Left ventricle myocardium superior (tissue), 1 donor: ENCODE measurements at regions not wholly inside any gene's neighbourhood (a gene's known extent, or its start where the extent isn't known, plus 50 kb on each side); places are given as distances from the start of the nearest gene placed in this dataset.

Experiments used
- ATAC-seq: fragments of 200-7000 bp; cut with Tn5 transposase; one replicate; pipeline ENCODE4 v1.9.1; 2020; ENCODE audit warnings: mild to moderate bottlenecking, moderate library complexity
- DNase-seq: peaks from one replicate; pipeline ENCODE4 v3.0.0-alpha.2; 2020
- intact Hi-C: fragments of 100-400 bp; cut with micrococcal nuclease; formaldehyde crosslinking; loops from one replicate; pipeline ENCODE4 v1.11.0; 2022
- donor health status: DM: no; HTN: yes; CAD: no; lungs with severe emphysema.

DNA sequence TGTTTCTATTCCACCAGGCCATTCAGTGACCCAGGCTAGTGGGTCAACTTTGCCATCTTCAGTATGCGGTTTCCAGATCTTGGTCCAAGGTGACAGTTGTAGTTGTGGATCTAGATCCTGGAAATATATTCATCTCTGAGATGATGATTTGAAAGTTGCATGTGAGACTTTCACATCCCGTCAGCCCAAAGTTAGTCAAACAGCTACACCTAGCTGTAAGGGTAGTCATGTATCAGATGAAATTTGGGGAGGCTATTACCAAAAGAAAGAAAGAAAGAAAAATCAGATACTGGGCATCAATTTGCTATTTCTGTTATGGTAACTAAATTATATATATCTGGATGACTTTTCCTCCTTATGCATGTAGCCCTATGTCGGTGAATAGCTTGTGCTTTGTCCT is 259.4 kb upstream of the ARX start:
- intact Hi-C loops = no loop called here
- ATAC-seq = no peak
- no peak for DNase-seq

DNA sequence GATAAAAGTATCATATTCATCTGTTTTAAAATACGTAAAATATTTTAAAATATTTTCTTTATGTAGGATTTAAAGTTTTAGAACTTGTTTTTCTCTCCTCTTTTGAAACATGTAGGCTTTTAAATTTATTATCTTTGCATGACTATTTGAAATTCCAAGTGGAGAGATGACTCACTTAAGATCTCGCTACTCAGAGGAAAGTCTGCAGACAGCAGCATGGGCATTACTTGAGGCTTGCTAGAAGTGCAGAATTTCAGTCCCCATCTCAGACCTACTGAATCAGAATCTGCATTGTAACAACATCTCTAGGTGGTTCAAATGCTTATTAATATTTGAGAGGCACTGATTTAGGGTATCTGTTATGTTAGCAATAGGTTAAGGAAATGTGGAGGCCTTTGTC is 225.7 kb upstream of the ARX start:
- no peak for ATAC-seq
- no peak for DNase-seq
- intact Hi-C loops = no loop called here

DNA sequence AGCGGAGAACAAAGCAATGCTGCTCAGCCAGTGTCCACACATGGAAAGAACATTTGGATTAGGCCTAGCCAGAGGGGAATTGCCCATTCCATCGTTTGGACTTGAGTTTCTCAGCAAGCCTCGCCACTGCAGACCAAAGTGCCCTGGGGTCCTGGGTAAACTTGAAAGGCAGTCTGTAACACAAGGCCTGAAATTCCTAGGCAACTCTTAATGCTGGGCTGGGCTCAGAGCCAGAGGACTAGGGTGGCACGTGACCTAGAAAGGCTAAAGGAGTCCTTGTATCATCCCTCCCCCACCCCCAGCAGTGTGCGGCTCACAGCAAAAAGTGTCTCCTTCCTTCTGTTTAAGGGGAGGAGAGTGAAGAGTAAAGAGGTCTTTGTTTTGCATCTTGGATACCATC is 210.4 kb upstream of the ARX start:
- ATAC-seq (no peak), DNase-seq (no peak)
- intact Hi-C loops = no loop called here

DNA sequence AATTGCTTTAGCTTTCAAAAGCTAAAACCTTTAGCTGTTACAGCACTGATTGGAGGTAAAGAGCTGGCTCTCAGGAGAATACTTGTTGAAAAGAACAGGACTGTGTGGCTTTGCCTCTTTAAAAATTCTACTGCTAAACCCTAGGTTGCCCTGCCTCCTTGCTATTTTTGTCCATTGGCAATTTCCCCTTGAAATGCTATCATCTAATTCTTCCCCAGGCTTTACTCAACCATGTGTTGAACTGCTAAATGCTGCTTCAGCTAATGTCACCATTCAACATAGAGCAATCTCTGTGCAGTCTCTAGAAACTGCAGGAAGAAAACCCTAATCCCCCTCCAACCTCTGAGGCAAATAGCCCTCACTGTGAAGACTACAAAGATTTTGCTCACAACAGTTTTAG is 203.7 kb upstream of the ARX start:
- intact Hi-C loops = no loop called here
- no peak for ATAC-seq

DNA sequence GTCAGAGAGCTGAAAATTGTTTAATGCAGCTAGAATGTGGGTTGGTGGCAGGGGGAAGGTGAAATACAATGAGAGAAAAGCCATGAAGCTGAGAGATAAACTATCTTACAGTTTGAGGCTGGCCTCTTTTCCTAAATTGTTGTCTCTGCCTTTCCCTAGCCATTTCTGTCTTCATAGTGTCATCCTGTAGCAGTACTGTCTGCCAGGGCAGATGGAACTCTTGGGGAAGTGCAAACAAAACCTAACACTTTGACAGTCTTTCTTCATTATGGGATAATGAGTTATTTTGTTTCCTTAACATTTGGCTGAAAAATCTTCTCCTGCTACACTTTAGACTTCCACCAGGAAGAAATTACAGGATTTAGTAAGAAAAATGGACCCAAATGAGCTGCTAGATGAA is 197.8 kb upstream of the ARX start:
- ATAC-seq (no peak), DNase-seq (no peak)
- intact Hi-C loops = no loop called here

More for the DNA sequence above, 203.7 kb upstream of the ARX start:
- DNase-seq = no peak

DNA sequence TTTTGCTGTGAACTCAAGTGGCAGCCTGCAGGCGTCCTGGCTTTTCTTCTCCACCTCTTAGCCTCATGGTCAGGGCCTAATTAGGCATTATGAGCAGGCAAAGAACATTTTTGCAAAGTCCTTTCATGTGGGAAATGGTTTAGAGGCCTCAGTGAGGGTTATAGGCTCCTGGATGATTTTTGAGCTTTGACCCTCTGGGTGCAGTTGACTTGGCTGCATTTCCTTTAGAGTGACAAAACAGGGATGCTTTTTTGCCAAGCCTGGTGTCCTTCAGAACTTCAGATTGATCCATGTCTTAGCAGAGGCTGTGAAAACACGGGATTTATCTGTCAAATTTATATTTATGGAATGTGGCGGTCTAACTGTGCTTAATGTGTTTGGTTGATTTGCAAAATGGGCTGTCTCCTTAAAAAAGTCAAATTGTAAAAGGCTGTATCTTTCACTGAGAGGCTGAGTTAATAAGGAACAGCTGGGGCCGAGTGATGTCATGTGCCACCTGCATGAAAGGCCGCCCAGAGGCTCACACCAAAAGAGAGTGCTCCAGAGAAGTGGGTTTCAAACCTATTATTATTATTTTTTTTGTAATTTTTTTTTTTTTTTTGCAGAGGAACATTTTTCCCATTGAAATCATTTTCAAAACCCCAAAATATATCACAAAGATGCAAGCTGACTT is 192.2 kb upstream of the ARX start:
- ATAC-seq (no peak), DNase-seq (no peak)

DNA sequence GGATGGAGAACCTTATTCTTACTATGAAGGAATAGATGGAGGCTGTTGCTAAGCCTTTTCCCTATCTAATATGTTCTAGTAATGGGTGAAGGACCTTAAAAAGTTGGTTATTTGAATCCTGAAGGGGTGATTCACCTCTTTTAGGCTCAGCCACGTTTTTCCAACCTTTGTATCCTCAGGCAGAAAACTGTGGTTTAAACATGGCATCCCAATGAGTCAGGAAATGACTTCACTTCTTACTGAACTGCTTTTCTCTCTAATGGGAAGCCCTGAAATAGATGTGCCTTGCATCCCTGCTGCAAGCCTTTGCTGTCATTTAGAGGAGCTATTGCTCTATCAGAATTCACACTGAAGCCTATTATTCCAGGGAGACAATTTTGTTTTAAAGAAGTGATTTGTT is 191.0 kb upstream of the ARX start:
- DNase-seq (no peak), ATAC-seq (no peak)
- intact Hi-C loops = no loop called here

More for the DNA sequence above, 192.2 kb upstream of the ARX start:
- intact Hi-C loops = no loop called here

DNA sequence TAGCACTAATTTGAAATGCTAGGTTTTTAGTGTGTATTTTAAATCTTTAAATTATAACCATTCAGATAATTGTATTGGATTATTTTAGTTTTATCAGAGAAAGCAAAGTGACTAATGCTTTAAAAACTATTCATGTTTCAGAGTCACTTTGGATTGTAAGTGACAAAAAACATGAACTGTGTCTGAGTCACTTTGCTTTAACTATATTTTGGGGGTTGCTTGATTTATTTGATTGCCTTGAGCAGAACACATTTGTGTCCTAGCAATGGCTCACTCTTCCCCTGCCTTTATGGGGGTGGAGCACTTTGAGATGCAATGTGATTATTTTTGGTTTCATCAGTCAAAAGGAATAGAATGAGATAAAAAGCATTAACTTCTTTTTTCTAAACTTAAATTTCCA is 188.4 kb upstream of the ARX start:
- ATAC-seq = no peak
- intact Hi-C loops = no loop called here

DNA sequence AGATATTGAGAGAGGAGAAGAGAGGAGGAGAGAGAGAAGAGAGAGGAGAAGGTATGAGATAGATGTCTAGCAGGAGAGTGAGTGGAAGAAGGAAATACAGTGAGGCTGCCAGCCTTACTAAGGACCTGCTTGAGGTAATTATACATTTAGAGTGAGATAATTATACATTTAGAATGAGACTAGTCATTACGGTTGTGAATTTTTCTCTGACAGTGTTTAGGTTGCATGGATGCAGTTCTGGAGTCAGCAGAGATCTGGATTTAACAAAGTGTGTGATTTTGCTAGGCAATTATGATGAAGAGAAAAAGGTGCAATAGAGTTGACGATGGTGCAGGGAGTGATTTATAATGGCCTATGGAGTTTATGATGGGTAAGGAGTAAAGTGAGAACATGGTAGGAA is 187.1 kb upstream of the ARX start:
- ATAC-seq (no peak), DNase-seq (no peak)
- intact Hi-C loops = no loop called here

More for the DNA sequence above, 188.4 kb upstream of the ARX start:
- DNase-seq = no peak

DNA sequence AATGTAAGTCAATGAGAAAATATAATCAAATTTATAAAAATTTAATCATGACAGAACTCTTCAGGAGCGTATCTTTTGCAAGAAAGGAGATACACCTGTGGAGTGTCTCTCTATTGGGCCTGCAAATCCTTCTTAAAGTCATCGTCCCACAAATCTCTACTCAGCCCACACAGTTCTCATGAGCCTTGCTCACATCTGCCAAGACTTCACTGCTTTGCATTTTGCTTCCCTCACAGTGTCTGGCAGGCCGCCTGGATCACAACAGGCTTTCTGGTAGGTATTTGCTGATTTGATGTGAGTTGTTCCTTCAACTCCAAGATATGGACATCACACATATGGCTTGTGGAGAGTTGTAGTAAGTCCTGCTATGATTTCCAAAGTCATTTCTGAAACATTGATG is 183.1 kb upstream of the ARX start:
- ATAC-seq = no peak
- intact Hi-C loops = no loop called here
- no peak for DNase-seq

DNA sequence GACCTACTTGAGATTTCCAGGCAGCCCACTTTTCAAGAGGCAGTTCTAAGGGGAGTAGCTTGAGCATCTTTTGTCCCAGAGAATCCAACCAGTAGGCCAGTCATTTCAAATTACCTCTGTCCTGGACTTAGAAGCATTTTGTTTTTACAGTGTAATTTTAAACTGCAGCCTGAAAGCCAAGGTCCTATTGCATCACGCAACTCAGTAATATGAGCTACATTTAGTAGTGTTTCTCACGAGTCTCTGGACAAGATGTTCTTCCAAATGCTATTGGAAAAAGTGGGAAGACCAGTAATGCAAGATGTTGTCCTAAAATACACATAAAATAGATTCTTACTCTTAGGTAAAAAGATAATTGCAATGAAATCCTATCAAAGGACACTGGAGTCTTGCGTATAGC is 182.5 kb upstream of the ARX start:
- intact Hi-C loops = no loop called here
- ATAC-seq = no peak
- no peak for DNase-seq

DNA sequence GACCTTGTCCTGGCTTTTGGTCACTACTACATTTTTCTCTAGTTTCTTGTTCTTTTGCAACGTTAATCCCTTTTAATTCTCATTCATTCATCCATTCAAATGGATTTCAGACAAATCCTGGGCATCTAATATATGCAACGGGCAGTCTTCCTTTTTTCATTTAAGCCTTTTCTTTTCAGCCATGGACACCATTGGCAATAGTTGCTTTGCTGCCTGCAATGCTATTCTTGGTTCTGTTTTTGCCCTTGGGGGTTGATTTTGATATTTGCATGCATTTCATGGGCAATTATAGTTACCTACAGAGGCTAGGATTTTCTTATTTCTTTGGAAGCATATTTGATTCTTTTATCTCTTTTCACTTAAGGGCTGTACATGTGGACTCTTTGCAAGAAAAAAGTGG is 180.5 kb upstream of the ARX start:
- DNase-seq (no peak), ATAC-seq (no peak)
- intact Hi-C loops = no loop called here

DNA sequence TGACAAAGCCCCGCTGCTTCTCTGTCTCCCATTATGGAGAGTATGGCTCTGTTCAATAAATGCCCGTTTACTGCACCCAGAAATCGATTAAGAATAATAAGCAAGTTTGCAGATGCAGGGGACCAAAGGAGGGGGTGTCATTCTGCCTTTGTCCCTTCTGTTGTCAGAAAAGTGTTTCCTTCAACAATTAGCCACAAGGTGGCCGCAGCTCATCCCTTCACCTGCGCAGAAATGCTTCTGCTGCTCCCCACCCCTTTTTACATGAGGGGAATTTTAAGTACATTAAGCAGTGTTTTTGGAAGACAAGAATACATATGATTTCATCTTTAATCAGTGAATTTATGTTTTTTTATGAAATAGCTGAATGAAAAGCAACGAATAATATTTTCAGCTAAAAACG is 175.6 kb upstream of the ARX start:
- intact Hi-C loops = no loop called here
- DNase-seq (no peak), ATAC-seq (no peak)

DNA sequence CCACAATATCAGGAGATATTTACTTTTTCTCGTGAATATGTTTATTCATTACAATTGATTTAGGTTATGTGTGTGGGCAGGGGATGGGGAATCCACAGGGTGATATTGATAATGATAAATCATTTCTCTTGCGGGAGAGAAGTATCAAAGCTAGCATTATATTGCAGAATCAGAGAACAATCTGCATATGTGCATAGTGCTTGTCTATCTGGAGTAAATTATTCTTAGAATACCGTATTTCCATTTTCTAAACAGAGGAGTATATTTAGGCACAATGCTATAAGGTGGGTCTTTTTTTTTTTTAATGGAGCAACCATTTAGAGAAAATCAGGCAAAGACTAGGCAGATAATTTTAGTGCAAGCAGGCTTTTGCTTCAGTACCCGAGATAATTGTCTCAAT is 166.0 kb upstream of the ARX start:
- DNase-seq = no peak
- intact Hi-C loops = no loop called here
- no peak for ATAC-seq

DNA sequence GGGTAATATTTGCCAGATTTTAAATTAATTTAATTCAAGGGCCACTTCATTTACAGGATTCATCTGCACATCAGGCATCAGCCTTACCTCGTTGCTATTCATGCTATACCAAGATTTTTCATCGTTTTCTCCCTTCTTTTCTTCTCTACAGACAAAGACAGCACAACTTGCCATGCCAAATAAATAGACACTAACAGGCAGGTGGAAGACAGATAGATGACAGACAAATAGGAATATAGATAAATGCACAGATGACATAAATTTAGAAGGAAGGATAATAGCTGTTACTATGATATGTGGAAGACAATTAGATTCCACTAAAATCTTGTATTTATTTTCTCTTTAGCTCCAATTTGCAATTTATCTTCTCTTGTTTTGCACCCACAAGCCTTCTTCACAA is 164.5 kb upstream of the ARX start:
- intact Hi-C loops = no loop called here
- DNase-seq (no peak), ATAC-seq (no peak)

DNA sequence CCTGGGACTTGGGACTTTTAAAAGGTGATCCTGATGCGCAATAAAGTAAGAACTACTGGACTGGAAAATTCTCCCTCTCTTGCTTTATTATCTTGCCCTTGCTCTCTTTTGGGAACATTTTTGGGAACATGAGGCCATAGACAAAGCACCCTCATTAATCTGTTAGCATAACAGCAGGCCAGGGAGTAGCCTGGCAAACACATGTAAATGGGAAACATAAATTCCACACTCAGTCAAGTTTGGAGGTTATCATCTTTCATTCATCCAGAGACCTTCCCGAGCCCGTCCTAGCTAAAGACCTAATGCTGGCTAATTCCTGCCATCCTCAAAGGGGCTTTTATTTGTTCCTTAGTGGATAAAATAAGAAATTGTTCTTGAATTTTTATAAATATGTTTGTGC is 162.8 kb upstream of the ARX start:
- DNase-seq (no peak), ATAC-seq (no peak)
- intact Hi-C loops = no loop called here

DNA sequence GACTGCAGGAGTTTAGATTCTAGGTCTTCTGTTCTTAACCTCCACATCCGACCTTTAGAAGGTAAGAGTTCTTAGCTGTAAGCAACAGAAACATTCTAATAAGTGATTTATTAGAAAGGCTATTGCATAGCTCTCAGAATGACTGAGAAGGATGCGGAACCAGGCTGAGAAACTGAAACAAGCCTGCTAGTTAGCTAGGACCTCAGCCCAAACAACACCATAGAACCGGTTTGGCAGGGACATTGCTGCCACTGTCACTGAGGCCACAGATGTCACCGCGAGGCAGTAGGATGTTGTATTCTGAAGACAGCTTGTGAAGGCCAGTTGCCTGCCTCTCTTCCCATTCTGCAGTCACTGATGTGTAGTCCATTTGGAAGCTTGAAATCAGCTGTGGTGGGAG is 160.0 kb upstream of the ARX start:
- no peak for ATAC-seq
- intact Hi-C loops = no loop called here
- DNase-seq = no peak

DNA sequence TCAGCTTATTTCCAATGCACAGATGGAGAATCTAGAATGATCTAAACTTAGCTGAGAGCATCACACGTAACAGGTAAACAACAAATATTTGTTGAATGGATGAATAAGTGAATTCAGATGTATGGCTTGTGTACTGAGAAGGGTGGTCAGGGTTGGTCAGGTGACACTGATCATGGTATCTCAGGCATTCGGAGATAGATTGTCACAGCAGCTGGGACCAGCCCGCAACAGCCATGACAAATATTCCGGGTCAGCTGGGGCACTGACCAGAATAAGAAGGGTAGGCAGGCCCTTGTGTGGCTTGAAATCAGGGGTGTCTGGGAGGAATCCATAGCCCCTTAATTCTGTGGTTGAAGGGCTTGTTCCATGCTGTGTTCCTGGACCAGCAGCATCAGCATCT is 159.4 kb upstream of the ARX start:
- no peak for DNase-seq
- intact Hi-C loops = no loop called here
- ATAC-seq = no peak

DNA sequence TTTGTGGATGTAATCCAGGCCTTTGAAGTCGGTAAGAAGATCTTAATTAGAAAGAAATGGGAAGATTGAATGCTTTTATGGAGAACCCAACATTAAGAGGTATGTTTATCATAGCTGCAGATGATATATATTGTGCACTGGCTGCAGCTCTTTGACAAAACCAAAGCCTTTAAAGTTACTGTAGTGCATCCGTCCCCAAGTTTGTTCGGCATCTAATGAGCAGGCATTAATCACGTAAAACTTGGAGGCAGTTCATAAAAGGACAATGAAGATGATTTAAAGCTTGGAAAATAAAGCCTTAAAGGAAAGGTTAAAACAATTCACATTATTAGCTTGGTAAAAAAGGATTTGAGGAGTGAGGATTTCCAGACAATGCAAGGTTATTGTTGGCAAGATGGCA is 150.8 kb upstream of the ARX start:
- no peak for DNase-seq
- intact Hi-C loops = no loop called here
- no peak for ATAC-seq

DNA sequence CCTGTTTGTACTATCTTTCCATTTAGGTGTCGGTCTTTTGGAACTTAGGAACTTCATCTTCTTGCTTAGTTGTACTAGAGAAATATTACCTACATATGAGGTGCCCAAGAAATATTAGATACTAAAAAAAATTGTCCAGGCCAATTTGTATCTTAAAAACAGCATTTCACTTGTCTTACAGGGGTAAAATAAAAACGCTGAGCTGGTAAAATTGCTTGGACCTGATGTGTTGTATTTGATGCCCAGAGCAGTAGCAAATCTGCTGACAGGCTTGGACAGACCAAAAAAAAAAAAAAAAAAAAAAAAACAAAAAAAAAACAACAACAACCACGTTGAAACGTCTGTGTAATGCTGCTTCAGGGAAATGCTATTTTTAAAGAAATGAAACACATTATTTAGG is 150.4 kb upstream of the ARX start:
- ATAC-seq = no peak
- DNase-seq = no peak
- intact Hi-C loops = no loop called here

DNA sequence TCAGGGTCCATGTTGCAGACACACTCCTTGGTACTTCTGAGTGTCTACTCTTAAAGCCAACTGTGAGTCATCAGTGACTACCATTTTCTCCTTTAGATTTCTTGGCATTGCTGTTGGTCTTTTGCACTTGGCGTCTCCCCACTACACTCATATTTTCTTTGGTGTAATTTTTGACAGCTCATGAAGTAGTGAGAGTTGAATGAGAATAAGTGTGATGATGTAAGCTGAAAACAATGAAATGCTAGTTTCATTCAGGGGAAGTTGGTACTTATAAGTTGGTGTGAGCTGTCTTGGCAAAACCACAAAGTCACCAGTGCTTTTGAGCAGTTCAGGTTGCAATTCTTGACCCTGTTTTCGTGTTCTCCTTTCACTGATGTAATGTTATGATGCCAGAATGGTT is 142.9 kb upstream of the ARX start:
- DNase-seq = no peak
- ATAC-seq = no peak
- intact Hi-C loops = no loop called here

DNA sequence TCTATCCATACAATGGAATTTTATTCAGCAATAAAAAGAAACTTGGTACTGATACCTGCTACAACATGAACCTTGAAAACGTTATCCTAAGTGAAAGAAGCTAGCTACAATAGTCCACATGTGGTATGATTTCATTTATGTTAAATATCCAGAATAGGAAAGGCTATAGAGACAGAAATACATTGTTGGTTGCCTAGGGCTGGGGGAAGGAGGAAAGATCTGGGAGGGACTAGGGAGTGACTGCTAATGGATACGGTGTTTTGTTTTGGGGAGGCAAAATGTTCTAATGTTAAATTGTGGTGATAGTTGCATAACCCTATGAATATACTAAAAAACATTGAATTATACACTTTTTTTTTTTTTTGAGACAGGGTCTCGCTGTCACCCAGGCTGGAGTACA is 141.1 kb upstream of the ARX start:
- DNase-seq (no peak), ATAC-seq (no peak)
- intact Hi-C loops = no loop called here
